Omental fat pad (tissue), 3 donors: ENCODE measurements at regions not wholly inside any gene's neighbourhood (a gene's known extent, or its start where the extent isn't known, plus 50 kb on each side); places are given as distances from the start of the nearest gene placed in this dataset.

ENCODE experiments used
- ATAC-seq: fragments of 150-250 bp; one replicate; pipeline ENCODE4 v1.9.1; 2016; ENCODE audit warnings: mild to moderate bottlenecking, moderate library complexity; ENCODE audit not compliant: low FRiP score
- DNase-seq: peaks from one replicate; pipeline ENCODE4 v3.0.0-alpha.2; 2019; ENCODE audit warnings: low spot score
- TF ChIP-seq, protein P1 (sequence below), 3 donors: fragments of 450-650 bp; IDR thresholded peaks; one replicate each; pipeline ENCODE4 v1.5.1; 2016 to 2017; ENCODE audit warnings: antibody characterized with exemption in 3 of 3, mild to moderate bottlenecking in 3 of 3, moderate library complexity in 2 of 3

GRCh38 chr9:23372703-23373102, 453.3 kb downstream of the ELAVL2 start:
- no peak for DNase-seq
- TF ChIP-seq, protein P1, sequence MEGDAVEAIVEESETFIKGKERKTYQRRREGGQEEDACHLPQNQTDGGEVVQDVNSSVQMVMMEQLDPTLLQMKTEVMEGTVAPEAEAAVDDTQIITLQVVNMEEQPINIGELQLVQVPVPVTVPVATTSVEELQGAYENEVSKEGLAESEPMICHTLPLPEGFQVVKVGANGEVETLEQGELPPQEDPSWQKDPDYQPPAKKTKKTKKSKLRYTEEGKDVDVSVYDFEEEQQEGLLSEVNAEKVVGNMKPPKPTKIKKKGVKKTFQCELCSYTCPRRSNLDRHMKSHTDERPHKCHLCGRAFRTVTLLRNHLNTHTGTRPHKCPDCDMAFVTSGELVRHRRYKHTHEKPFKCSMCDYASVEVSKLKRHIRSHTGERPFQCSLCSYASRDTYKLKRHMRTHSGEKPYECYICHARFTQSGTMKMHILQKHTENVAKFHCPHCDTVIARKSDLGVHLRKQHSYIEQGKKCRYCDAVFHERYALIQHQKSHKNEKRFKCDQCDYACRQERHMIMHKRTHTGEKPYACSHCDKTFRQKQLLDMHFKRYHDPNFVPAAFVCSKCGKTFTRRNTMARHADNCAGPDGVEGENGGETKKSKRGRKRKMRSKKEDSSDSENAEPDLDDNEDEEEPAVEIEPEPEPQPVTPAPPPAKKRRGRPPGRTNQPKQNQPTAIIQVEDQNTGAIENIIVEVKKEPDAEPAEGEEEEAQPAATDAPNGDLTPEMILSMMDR (IDR thresholded peaks at IDR 0.05): no peak
- no peak for ATAC-seq

DNA sequence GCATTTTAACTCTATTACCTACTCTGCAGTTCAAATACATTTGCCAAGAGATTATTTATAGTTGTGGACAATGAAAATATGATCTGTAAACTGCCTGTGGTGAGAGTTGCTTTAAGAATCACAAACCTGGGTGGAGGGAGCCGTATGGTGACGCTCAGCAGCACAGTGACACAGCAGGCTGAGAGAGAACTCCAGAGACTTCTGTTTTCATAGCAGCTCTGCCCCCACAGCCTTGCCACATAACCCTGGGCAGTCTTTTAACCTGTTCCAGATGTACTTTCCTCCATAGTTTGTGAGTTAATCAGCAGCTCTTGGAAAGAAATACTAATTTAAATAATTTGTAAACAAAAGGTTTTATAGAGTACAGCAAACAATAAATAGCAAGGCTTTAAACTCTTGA, 450.5 kb downstream of the ELAVL2 start:
- ATAC-seq: no peak
- TF ChIP-seq, protein P1 (IDR thresholded peaks at IDR 0.05): no peak
- no peak for DNase-seq

DNA sequence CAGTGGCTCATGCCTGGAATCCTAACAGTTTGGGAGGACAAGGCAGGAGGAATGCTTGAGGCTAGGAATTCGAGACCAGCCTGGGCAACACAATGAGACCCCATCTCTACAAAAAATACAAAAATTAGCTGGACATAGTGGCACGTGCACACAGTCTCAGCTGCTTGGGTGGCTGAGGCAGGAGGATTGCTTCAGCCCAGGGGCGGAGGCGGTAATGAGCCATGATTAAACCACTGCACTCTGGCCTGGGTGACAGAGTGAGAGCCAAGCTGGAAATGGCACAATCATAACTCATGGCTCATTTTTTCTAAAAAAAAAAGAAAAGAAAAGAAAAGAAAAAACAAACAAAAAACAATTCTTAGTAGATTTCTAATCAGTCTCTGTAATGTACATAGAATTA, 446.2 kb downstream of the ELAVL2 start:
- ATAC-seq (no peak), DNase-seq (no peak)
- TF ChIP-seq, protein P1 (IDR thresholded peaks at IDR 0.05): no peak

DNA sequence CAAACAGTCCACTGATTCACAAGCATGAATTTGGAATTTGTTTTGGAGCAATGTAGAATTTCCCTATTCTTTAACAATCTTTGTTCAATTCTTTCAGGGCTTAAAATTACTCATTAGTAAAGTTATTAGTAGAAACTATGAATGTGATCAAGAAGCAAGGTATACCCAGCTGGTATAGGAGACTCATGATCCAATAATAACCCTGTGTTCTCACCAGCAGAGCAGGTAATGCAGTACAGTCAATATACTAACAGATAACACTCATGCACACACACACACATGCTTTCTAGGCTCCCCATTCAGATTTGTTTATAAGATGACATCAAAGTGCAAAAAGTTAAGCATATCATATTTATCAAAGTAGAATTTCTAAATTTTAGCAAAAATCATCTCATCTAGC, 445.2 kb downstream of the ELAVL2 start:
- TF ChIP-seq, protein P1 (IDR thresholded peaks at IDR 0.05): no peak
- DNase-seq (no peak), ATAC-seq (no peak)

DNA sequence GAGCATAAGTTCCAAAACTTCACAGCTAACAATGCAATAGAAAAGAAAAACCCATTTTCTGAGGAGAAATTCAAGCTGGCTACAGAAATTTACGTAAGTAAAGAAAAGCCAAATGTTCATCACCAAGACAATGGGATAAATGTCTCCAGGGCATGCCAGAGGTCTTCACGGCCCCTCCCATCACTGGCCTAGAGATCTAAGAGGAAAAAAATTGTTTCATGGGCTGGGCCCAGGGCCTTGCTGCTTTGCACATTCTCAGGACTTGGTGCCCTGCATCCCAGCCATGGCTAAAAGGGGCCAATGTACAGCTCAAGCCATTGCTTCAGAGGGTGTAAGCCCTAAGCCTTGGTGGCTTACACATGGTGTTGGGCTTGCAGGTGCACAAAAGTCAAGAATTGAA, 443.6 kb downstream of the ELAVL2 start:
- ATAC-seq (no peak), DNase-seq (no peak)
- TF ChIP-seq, protein P1 (IDR thresholded peaks at IDR 0.05): no peak

GRCh38 chr9:23394189-23394588, 431.9 kb downstream of the ELAVL2 start:
- TF ChIP-seq, protein P1 (IDR thresholded peaks at IDR 0.05): no peak
- ATAC-seq (no peak), DNase-seq (no peak)

GRCh38 chr9:23408874-23409273, 417.2 kb downstream of the ELAVL2 start:
- DNase-seq: no peak
- TF ChIP-seq, protein P1 (IDR thresholded peaks at IDR 0.05): no peak
- ATAC-seq: no peak
